ENCODE measurements at regions not wholly inside any gene's neighbourhood (a gene's known extent, or its start where the extent isn't known, plus 50 kb on each side); places are given as distances from the start of the nearest gene placed in this dataset.
"Not testable (repeated sequence)": the region's sequence is repeated elsewhere in the genome, so short reads cannot be mapped to it uniquely, and the experiment has no call there.

DNA sequence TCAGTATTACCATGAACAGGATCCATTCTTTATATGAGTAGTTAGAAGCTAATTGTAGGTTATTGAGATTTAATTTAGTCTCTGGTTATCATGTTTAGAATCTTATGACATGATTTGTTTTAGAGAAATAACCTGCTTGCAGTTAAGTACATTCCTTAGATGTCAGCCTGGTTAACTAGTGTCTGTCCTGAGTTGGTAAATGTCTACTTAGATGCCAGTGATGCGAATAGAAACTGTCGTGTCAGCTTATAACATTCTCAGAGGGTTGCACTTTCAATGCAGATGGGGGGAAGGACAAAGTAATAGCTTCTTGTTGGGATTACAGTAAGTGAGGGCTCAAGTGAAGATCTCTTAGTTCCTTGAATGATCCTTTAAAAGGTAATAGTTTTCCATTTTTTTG, 227.8 kb upstream of the SPRY1 start:
- FAIRE-seq (no peak), DNase-seq (ENCODE audit: insufficient read length) (no peak)
- no peak for TF ChIP-seq POLR2AphosphoS5 (IDR thresholded peaks at IDR 0.05; ENCODE audit: low read depth, low read length)
- TF ChIP-seq TAF1 (IDR thresholded peaks at IDR 0.05; ENCODE audit: borderline replicate concordance, low read depth, low read length) = no peak
- TF ChIP-seq POLR2A (IDR thresholded peaks at IDR 0.05; ENCODE audit: low read depth, low read length) = no peak

DNA sequence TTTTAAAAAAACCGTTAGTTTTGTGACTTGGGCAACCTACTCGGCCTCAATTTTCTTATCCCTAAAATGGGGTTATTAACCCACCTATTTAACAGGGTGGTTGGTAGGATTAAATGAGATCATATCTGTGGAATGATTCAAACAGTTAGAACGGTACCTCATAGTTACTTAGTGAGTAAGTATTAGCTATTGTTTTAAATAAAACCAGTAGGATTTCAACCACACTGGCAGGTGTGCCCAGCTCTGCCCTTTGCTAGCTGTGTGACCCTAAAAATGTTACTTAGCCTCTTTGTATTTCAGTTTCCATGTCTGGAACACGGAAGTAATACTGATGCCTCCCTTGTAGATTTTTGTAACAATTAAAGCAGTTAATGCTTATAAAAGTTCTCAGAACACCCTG, 225.8 kb upstream of the SPRY1 start:
- FAIRE-seq (no peak), DNase-seq (ENCODE audit: insufficient read length) (no peak)
- TF ChIP-seq POLR2A (IDR thresholded peaks at IDR 0.05; ENCODE audit: low read depth, low read length) (no peak), POLR2AphosphoS5 (IDR thresholded peaks at IDR 0.05; ENCODE audit: low read depth, low read length) (no peak), TAF1 (IDR thresholded peaks at IDR 0.05; ENCODE audit: borderline replicate concordance, low read depth, low read length) (no peak)

DNA sequence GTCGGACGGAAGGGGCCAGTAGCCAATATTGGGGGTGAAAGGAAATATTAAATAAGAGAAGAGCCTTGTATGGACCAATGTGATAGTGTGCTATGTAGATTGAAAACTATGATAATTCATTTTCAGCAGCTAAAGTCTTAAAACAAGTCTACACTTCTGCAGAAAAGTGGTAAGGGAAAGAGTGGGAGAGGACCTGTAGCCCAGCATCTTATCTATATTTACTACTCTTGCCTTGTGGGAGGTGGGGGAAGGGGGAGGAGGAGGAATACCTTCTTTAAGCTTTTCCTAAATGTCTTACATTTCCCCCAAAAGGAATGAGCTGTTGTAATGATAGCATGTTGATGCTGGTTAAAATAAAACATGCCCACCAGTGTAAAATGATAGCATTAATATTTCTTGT, 220.0 kb upstream of the SPRY1 start:
- FAIRE-seq (no peak), DNase-seq (ENCODE audit: insufficient read length) (no peak)
- TF ChIP-seq TAF1 (IDR thresholded peaks at IDR 0.05; ENCODE audit: borderline replicate concordance, low read depth, low read length) (no peak), POLR2A (IDR thresholded peaks at IDR 0.05; ENCODE audit: low read depth, low read length) (no peak), POLR2AphosphoS5 (IDR thresholded peaks at IDR 0.05; ENCODE audit: low read depth, low read length) (no peak)

DNA sequence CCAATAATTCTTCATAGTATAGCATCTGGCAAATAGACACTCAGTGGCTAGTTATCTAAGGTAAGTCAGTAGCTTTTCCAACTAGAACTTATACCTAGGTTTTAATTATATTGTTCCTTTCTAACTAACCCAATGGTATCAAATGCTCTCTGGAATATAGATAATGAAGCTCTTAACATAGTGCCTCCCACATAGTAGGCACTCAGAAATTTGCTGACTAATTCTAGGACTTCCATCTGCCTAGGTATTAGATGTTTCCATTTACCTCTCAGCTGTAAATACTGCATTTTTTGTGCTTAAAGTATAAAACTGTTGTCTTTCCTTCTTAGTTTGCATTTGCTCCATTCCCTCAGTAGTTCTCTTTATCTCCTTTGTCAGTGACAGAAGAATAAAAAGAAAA, 214.3 kb upstream of the SPRY1 start:
- FAIRE-seq (no peak), DNase-seq (ENCODE audit: insufficient read length) (no peak)
- no peak for TF ChIP-seq POLR2A (IDR thresholded peaks at IDR 0.05; ENCODE audit: low read depth, low read length)
- TF ChIP-seq POLR2AphosphoS5 (IDR thresholded peaks at IDR 0.05; ENCODE audit: low read depth, low read length) = no peak
- TF ChIP-seq TAF1 (IDR thresholded peaks at IDR 0.05; ENCODE audit: borderline replicate concordance, low read depth, low read length) = no peak

DNA sequence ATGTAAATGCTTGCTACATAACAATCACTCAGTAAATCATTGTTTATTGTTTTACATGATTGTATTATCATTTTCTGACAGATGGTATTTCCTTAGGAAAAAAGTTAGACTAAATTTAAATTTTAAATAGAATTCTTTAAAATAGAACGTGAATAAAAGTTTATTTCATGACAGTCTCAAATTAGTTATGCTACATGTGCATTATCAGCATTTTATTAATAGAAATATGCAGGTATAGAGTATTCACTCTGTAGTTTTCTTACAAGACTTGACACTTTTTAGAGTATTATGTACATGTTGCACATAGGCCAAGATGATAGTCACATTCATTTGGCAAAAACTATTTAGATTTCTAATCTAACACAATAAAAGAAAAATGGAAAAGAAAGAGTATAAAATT, 213.3 kb upstream of the SPRY1 start:
- FAIRE-seq (no peak), DNase-seq (ENCODE audit: insufficient read length) (no peak)
- TF ChIP-seq TAF1 (IDR thresholded peaks at IDR 0.05; ENCODE audit: borderline replicate concordance, low read depth, low read length) (no peak), POLR2AphosphoS5 (IDR thresholded peaks at IDR 0.05; ENCODE audit: low read depth, low read length) (no peak), POLR2A (IDR thresholded peaks at IDR 0.05; ENCODE audit: low read depth, low read length) (no peak)

DNA sequence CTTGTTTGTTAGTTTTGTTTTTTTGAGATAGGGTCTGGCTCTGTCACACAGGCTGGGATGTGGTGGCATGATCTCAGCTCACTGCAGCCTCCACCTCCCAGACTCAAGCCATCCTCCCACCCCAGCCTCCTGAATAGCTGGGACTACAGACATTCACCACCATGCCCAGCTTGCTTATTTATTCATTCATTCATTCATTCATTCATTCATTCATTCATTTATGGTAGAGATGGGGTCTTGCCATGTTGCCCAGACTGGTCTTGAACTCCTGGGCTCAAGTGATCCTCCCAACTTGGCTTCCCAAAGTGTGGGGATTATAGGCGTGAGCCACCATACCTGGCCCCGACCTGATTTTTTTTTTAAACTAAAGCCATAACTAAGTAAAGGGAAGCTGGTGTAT, 212.8 kb upstream of the SPRY1 start:
- not testable (repeated sequence) for DNase-seq (ENCODE audit: insufficient read length); FAIRE-seq

DNA sequence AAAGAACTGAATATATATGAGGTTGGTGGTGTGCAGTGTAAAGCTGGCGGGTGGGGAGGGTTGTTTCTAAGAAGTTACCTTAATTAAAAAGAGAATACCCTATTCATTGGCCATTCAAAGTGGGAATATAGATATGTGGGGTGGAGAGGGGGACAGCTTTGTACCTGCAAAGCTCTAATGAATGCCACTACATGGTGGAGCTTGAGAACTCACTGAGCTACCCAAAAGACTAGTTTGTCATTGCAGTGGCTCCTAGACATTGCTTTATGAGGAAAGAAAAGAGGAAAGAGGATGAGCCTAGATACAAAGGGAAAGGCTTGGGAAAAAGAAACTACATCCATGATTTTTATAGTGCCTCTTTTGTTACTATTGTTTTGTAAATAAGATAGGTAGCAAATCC, 209.9 kb upstream of the SPRY1 start:
- DNase-seq (ENCODE audit: insufficient read length) (no peak), FAIRE-seq (no peak)
- TF ChIP-seq POLR2A (IDR thresholded peaks at IDR 0.05; ENCODE audit: low read depth, low read length) = no peak
- no peak for TF ChIP-seq POLR2AphosphoS5 (IDR thresholded peaks at IDR 0.05; ENCODE audit: low read depth, low read length)
- TF ChIP-seq TAF1 (IDR thresholded peaks at IDR 0.05; ENCODE audit: borderline replicate concordance, low read depth, low read length) = no peak

DNA sequence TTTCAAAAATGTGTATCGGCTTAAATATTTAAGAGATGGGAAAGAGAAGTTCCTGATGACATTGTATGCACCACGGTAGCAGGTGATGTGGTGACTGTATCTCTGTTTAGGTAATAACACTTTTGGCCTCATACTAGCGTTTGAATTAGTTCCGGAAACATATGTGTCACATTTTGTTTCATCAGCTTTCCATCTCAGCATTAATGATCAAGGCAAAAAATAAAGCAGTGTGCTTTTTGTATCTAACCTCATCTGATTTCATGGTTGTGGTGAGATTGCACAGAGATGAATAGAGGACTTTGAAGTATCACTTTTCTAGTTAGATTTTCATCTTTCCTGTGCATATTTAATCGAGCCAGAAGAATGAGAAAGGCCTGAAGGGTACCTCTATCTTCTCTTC, 206.4 kb upstream of the SPRY1 start:
- DNase-seq (ENCODE audit: insufficient read length) (no peak), FAIRE-seq (no peak)
- TF ChIP-seq TAF1 (IDR thresholded peaks at IDR 0.05; ENCODE audit: borderline replicate concordance, low read depth, low read length) = no peak
- no peak for TF ChIP-seq POLR2A (IDR thresholded peaks at IDR 0.05; ENCODE audit: low read depth, low read length)
- no peak for TF ChIP-seq POLR2AphosphoS5 (IDR thresholded peaks at IDR 0.05; ENCODE audit: low read depth, low read length)

DNA sequence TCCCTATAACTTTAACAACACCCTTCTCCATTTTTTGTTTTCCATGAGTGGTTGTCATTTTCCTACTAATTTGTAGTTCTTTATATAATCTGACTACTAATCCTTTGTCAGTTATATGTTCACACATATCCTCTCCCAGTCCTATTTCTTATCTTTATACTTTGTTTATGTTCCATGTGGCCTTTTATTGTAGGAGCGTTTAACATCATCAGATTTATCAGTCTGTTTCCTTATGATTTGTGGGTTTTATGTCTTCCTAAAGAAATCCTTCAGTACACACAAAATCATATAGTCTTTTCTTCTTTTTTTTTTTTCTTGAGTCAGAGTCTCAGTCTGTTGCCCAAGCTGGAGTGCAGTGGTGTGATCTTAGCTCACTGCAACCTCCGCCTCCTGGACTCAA, 204.9 kb upstream of the SPRY1 start:
- TF ChIP-seq TAF1 (IDR thresholded peaks at IDR 0.05; ENCODE audit: borderline replicate concordance, low read depth, low read length) (no peak), POLR2A (IDR thresholded peaks at IDR 0.05; ENCODE audit: low read depth, low read length) (no peak), POLR2AphosphoS5 (IDR thresholded peaks at IDR 0.05; ENCODE audit: low read depth, low read length) (no peak)
- DNase-seq (ENCODE audit: insufficient read length) (no peak), FAIRE-seq (no peak)

DNA sequence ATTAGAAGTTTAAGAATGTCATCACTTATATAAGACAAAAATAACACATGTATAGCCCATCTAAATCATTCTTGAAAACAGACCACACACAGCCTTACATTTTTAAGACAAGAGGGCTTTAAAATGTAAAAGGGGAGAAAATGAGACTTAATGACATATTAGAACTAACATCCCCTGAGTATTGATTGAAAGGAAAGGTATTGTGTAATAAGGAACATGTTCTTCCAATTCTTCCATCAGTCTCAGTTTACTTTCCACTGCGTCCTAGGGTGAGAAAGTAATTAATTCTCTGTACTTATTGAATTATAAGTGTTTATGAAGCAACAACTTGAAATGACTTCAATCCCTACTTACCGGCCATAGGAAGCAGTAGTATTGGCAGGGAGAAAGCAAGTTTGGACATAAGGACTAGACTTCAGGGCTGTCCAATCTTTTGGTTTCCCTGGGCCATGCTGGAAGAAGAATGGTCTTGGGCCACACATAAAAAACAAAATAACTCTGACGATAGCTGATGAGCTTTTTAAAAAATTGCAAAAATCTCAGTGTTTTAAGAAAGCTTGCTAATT, 202.7 kb upstream of the SPRY1 start:
- TF ChIP-seq POLR2A (IDR thresholded peaks at IDR 0.05; ENCODE audit: low read depth, low read length) = no peak
- FAIRE-seq = no peak

DNA sequence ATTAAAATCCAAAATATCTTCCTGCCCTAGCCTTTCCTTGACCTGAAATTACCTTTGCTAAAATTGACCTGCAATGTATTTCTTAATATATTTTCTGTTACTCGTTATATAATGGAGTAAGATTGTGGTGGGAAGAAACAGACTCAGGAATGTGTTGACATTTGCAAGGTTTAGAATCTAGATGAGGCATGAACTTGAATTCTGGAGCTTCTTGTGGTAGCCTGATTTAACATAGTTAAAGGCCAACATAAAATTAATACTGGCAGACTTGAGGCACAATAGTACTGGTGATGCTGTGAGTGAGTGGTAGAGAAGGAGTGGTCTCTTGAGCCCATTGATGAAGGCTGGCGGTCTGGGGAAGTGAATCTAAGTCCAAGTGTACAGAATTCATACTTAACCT, 197.9 kb upstream of the SPRY1 start:
- FAIRE-seq = no peak
- no peak for DNase-seq (ENCODE audit: insufficient read length)
- TF ChIP-seq TAF1 (IDR thresholded peaks at IDR 0.05; ENCODE audit: borderline replicate concordance, low read depth, low read length) (no peak), POLR2AphosphoS5 (IDR thresholded peaks at IDR 0.05; ENCODE audit: low read depth, low read length) (no peak), POLR2A (IDR thresholded peaks at IDR 0.05; ENCODE audit: low read depth, low read length) (no peak)

More for the DNA sequence above, 202.7 kb upstream of the SPRY1 start:
- DNase-seq (ENCODE audit: insufficient read length) = no peak

DNA sequence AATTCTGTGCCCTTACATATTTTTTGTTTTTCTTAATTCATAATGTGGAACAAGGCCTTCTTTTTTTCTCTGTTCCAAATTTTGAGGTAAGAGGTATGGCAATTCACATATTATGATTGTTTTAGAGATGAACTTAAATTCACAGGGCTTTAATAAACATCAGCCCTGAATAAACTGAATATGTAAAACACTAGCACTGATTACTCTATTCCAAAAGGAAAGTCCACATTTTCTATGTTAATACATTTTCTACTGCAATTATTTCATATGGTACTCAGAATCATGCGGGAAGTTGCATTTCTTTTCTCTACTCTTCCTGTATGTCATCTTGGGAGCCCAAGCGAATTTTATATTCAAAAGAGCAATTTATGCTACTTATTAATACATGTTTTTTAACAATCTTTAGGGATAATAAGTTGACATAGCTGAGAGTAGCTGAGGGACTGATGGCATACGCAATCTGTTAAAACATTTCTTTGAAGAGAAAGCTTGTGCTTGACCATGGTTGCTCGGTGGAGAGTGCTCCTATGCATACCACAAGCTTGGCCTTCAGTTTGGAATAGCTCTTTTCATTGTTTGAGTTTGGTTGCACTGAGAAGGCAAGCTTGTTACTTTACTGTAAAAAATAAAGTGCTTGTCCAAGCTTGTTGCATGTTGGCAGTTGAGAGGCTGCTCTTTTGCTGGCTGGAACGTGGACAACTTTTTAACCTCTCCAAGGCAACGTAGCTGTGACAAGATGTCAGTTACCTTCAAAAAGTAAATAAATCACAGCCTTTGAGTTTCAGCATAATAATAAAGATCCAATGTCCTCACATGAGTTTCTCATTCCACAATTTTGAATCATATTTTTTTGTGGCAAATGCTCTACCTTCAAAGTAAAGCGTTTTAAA, 196.3 kb upstream of the SPRY1 start:
- DNase-seq (ENCODE audit: insufficient read length) (no peak), FAIRE-seq (no peak)
- TF ChIP-seq TAF1 (IDR thresholded peaks at IDR 0.05; ENCODE audit: borderline replicate concordance, low read depth, low read length) = no peak
- TF ChIP-seq POLR2A (IDR thresholded peaks at IDR 0.05; ENCODE audit: low read depth, low read length) = no peak
- TF ChIP-seq POLR2AphosphoS5 (IDR thresholded peaks at IDR 0.05; ENCODE audit: low read depth, low read length) = no peak
